Astrocyte (in vitro differentiated cells and primary cell): ENCODE measurements at regions not wholly inside any gene's neighbourhood (a gene's known extent, or its start where the extent isn't known, plus 50 kb on each side); places are given as distances from the start of the nearest gene placed in this dataset.
"Not testable (repeated sequence)": the region's sequence is repeated elsewhere in the genome, so short reads cannot be mapped to it uniquely, and the experiment has no call there.

Experiments
- DNase-seq: peaks from one replicate; pipeline ENCODE4 v3.0.0-alpha.2; 2010; ENCODE audit warnings: low read depth
- FAIRE-seq: peaks from 2 replicates; lab custom pipeline; 2011; peaks lifted over from hg19 to GRCh38; lab: Jason Lieb, UNC
- H2AFZ ChIP-seq: 2 replicates; pipeline ENCODE4 v1.6.0; 2012; ENCODE audit warnings: low read depth, low read length, inconsistent platforms
- H3K27ac ChIP-seq: 2 replicates; pipeline ENCODE4 v1.5.1; 2011; ENCODE audit warnings: low read depth, low read length, inconsistent platforms
- H3K27me3 ChIP-seq: 2 replicates; pipeline ENCODE4 v1.6.0; 2011; ENCODE audit warnings: low read length, inconsistent platforms; ENCODE audit not compliant: insufficient read depth
- H3K36me3 ChIP-seq: 2 replicates; pipeline ENCODE4 v1.5.1; 2011; ENCODE audit warnings: low read length, inconsistent platforms; ENCODE audit not compliant: insufficient read depth
- H3K4me1 ChIP-seq: 2 replicates; pipeline ENCODE4 v1.5.1; 2011; ENCODE audit warnings: low read length, inconsistent platforms; ENCODE audit not compliant: insufficient read depth
- H3K4me2 ChIP-seq: 2 replicates; pipeline ENCODE4 v1.6.0; 2012; ENCODE audit warnings: low read length, inconsistent platforms
- H3K4me3 ChIP-seq: 2 replicates; pipeline ENCODE4 v1.5.1; 2011; ENCODE audit warnings: low read depth, mild to moderate bottlenecking, low read length, inconsistent platforms; ENCODE audit not compliant: insufficient read depth
- H3K79me2 ChIP-seq: 2 replicates; pipeline ENCODE4 v1.6.0; 2012; ENCODE audit warnings: mild to moderate bottlenecking, low read length, inconsistent platforms; ENCODE audit not compliant: insufficient read depth
- H3K9ac ChIP-seq: 2 replicates; pipeline ENCODE4 v1.6.0; 2012; ENCODE audit warnings: mild to moderate bottlenecking, low read length, inconsistent platforms
- H3K9me3 ChIP-seq: 2 replicates; pipeline ENCODE4 v1.5.1; 2012; ENCODE audit warnings: low read depth, mild to moderate bottlenecking, low read length, inconsistent platforms; ENCODE audit not compliant: insufficient read depth
- H4K20me1 ChIP-seq: 2 replicates; pipeline ENCODE4 v1.6.0; 2012; ENCODE audit warnings: low read length, inconsistent platforms; ENCODE audit not compliant: insufficient read depth
- H3K27ac Mint-ChIP-seq: one replicate; pipeline ENCODE4 v1.8.0; 2021; ENCODE audit warnings: mild to moderate bottlenecking, mixed read lengths; ENCODE audit not compliant: unreplicated experiment
- H3K27me3 Mint-ChIP-seq: one replicate; pipeline ENCODE4 v1.8.0; 2021; ENCODE audit warnings: low read depth, mixed read lengths; ENCODE audit not compliant: unreplicated experiment
- H3K36me3 Mint-ChIP-seq: one replicate; pipeline ENCODE4 v1.8.0; 2021; ENCODE audit warnings: low read depth, mixed read lengths; ENCODE audit not compliant: unreplicated experiment
- H3K4me1 Mint-ChIP-seq: one replicate; pipeline ENCODE4 v1.8.0; 2021; ENCODE audit warnings: low read depth, mixed read lengths; ENCODE audit not compliant: unreplicated experiment
- H3K4me3 Mint-ChIP-seq: one replicate; pipeline ENCODE4 v1.8.0; 2021; ENCODE audit warnings: mild to moderate bottlenecking, moderate library complexity, mixed read lengths; ENCODE audit not compliant: unreplicated experiment
- H3K9me3 Mint-ChIP-seq: one replicate; pipeline ENCODE4 v1.8.0; 2021; ENCODE audit warnings: mild to moderate bottlenecking, mixed read lengths; ENCODE audit not compliant: unreplicated experiment
- CTCF ChIP-seq: IDR thresholded peaks from 2 replicates; pipeline ENCODE4 v1.5.1; 2011; ENCODE audit warnings: low read depth, mild to moderate bottlenecking, inconsistent platforms, low read length, moderate library complexity; ENCODE audit not compliant: insufficient read depth
- EZH2 ChIP-seq: IDR thresholded peaks from 2 replicates; pipeline ENCODE4 v1.6.1; 2012; ENCODE audit warnings: mild to moderate bottlenecking, low read length, inconsistent platforms; ENCODE audit not compliant: insufficient read depth

GRCh38 chr2:55771612-55772011 is 78.0 kb upstream of the PNPT1 start:
- H3K27me3 Mint-ChIP-seq: no peaks in the 10 kb centered on the region
- TF ChIP-seq EZH2: no peak
- TF ChIP-seq CTCF: peak; percentile 56
- Histone ChIP-seq H2AFZ (no peak overlapping the region), H3K9ac (no peak overlapping the region), H3K4me1 (no peaks in the 10 kb centered on the region), H3K9me3 (no peaks in the 10 kb centered on the region), H3K79me2 (no peaks in the 10 kb centered on the region), H4K20me1 (no peaks in the 10 kb centered on the region), H3K4me2 (no peak overlapping the region), H3K27ac (no peak overlapping the region), H3K27me3 (no peaks in the 10 kb centered on the region), H3K36me3 (no peaks in the 10 kb centered on the region), H3K4me3 (no peak overlapping the region)
- H3K9me3 Mint-ChIP-seq: no peaks in the 10 kb centered on the region
- H3K36me3 Mint-ChIP-seq: no peaks in the 10 kb centered on the region
- peak overlapping the region; percentile 18 for H3K27ac Mint-ChIP-seq
- DNase-seq: peak; percentile 25
- FAIRE-seq: no peak
- H3K4me3 Mint-ChIP-seq: no peak overlapping the region
- peaks cover 7% of the 10 kb centered on the region for H3K4me1 Mint-ChIP-seq

DNA sequence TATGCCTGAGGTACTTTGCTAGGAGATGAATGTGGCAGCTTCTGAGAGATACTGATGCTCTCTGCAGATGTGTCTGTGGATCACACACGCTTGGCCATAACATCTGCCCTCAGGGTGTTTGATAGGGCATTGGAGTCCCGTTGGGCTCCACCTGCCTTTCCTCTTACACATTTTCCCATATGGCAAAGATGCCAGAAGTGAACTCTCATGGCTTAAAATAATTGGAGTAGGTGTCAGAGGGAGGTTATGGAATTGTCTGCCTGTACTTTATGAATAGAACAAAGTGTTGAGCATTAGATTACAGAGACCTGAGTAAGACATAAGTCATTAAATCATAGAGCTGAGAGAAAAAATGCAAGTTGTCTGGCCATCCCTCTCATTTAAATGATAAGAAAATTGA is 75.3 kb upstream of the PNPT1 start:
- no peaks in the 10 kb centered on the region for H3K9me3 Mint-ChIP-seq
- H3K79me2 ChIP-seq: no peaks in the 10 kb centered on the region
- H3K27ac ChIP-seq: no peak overlapping the region
- no peak overlapping the region for H3K4me3 ChIP-seq
- TF ChIP-seq EZH2 (no peak), CTCF (no peak)
- no peaks in the 10 kb centered on the region for H3K36me3 ChIP-seq
- no peaks in the 10 kb centered on the region for H3K9me3 ChIP-seq
- DNase-seq: peak; percentile 13
- H3K4me3 Mint-ChIP-seq: no peak overlapping the region
- H3K36me3 Mint-ChIP-seq: no peaks in the 10 kb centered on the region
- no peak for FAIRE-seq
- no peak overlapping the region for H3K27ac Mint-ChIP-seq
- no peaks in the 10 kb centered on the region for H4K20me1 ChIP-seq
- peaks cover 7% of the 10 kb centered on the region for H3K4me1 Mint-ChIP-seq
- no peak overlapping the region for H2AFZ ChIP-seq
- H3K4me2 ChIP-seq: no peak overlapping the region
- no peaks in the 10 kb centered on the region for H3K4me1 ChIP-seq
- no peak overlapping the region for H3K9ac ChIP-seq
- H3K27me3 Mint-ChIP-seq: no peaks in the 10 kb centered on the region
- H3K27me3 ChIP-seq: no peaks in the 10 kb centered on the region

DNA sequence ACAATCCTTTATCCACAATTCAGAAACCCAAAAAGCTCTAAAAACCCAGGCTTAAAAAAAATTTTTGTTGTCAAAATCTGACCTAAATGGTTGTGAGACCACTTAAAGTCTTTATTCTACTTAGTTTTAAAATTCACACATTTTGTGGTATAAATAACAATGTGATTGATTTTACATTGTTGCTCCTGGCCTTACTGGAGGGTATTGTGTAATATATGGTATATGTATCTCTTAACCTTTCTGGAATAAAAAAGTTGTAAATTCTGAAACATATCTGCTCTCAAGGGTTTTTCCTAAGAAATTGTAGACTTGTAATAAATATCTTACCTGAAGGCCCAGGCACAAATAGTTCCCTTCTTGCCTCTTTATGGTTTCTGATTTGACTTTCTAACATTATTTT is 73.3 kb upstream of the PNPT1 start:
- no peak for TF ChIP-seq EZH2
- TF ChIP-seq CTCF: no peak
- no peaks in the 10 kb centered on the region for H3K79me2 ChIP-seq
- H3K4me1 Mint-ChIP-seq: peaks cover 5% of the 10 kb centered on the region
- H3K4me3 ChIP-seq: no peak overlapping the region
- H3K4me1 ChIP-seq: no peaks in the 10 kb centered on the region
- no peak overlapping the region for H3K4me3 Mint-ChIP-seq
- H4K20me1 ChIP-seq: no peaks in the 10 kb centered on the region
- no peaks in the 10 kb centered on the region for H3K9me3 Mint-ChIP-seq
- H3K27ac ChIP-seq: no peak overlapping the region
- H3K27me3 Mint-ChIP-seq: no peaks in the 10 kb centered on the region
- H3K9ac ChIP-seq: no peak overlapping the region
- no peaks in the 10 kb centered on the region for H3K9me3 ChIP-seq
- FAIRE-seq: no peak
- no peak overlapping the region for H3K4me2 ChIP-seq
- no peaks in the 10 kb centered on the region for H3K36me3 ChIP-seq
- H2AFZ ChIP-seq: no peak overlapping the region
- no peaks in the 10 kb centered on the region for H3K27me3 ChIP-seq
- no peaks in the 10 kb centered on the region for H3K36me3 Mint-ChIP-seq
- H3K27ac Mint-ChIP-seq: no peak overlapping the region
- no peak for DNase-seq

DNA sequence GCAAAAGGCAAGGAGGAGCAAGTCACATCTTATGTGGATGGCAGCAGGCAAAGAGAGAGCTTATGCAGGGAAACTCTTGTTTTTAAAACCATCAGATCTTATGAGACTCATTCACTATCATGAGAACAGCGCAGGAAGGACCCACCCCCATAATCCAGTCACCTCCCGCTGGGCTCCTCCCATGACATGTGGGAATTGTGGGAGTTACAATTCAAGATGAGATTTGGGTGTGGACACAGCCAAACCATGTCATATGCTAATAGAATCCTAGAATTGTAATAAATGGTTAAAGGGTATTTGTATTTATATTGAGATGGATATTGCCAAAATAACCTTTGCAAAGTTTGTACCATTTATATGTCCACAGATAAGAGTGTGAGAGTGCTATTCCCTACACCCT is 72.1 kb upstream of the PNPT1 start:
- H3K79me2 ChIP-seq, H3K4me3 ChIP-seq, H3K27ac ChIP-seq, H3K27ac Mint-ChIP-seq, H3K27me3 Mint-ChIP-seq, H3K9me3 Mint-ChIP-seq, H3K36me3 Mint-ChIP-seq, H3K9ac ChIP-seq, H2AFZ ChIP-seq, H4K20me1 ChIP-seq, H3K4me3 Mint-ChIP-seq, DNase-seq, H3K4me2 ChIP-seq, H3K27me3 ChIP-seq, H3K36me3 ChIP-seq, FAIRE-seq, H3K9me3 ChIP-seq, H3K4me1 ChIP-seq: not testable (repeated sequence)
- H3K4me1 Mint-ChIP-seq: peaks cover 12% of the 10 kb centered on the region
